Epithelial cell of proximal tubule (primary cell): ENCODE measurements at regions not wholly inside any gene's neighbourhood (a gene's known extent, or its start where the extent isn't known, plus 50 kb on each side); places are given as distances from the start of the nearest gene placed in this dataset.
"Not testable (repeated sequence)": the region's sequence is repeated elsewhere in the genome, so short reads cannot be mapped to it uniquely, and the experiment has no call there.

Experiments
- DNase-seq: peaks from one replicate; pipeline ENCODE4 v3.0.0-alpha.2; 2011; ENCODE audit warnings: low read depth
- H3K4me3 ChIP-seq: 2 replicates; pipeline ENCODE4 v1.5.1; 2011; ENCODE audit warnings: low read depth, mild to moderate bottlenecking, low read length
- CTCF ChIP-seq: conservative IDR thresholded peaks from 2 replicates; pipeline ENCODE4 v1.5.1; 2012; ENCODE audit warnings: low read depth, mild to moderate bottlenecking, low read length

DNA sequence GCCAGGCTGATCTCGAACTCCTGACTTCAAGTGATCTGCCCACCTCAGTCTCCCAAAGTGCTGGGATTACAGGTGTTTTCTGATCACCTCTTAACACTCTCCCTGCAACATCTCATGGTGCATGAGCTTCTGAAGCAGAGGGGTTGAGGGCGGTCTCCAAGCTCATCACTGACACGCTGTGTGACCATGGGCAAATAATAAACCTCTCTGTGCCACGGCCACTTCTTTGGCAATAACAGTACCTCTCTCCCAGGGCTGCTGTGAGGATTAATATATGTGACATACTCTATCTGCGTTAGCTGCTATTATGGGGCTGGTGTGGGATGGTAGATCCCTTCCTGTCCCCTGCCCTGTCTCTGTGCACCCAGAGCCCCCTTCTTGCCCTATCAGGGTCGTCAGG lies 62.9 kb upstream of the LHX5 start:
- no peak overlapping the region for H3K4me3 ChIP-seq
- TF ChIP-seq CTCF: no peak
- no peak for DNase-seq

DNA sequence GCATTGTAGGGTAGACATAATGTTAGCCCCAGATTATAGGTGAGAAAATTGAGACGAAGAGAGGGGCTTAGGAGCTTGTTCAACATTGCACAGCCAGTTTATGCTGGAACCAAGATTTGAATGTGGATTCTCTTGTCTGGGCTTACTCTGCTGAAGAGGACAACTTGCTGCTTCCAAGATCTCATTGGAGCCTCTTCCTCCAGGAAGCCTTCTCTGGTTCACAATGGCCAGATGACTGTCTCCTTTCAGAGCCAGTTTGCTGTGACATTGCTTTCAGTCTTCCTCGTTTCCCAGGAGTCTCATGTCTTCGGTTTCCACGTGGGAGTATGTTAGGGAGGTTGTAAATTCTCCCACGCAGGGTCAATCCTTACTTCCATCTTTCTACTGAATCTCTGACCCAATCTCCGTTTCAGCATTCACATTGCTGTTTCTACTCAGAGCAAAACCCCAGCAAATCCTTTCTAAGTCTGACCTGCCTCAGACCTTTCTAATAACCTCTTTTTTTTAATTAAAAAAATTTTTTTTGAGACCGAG lies 62.2 kb upstream of the LHX5 start:
- no peak overlapping the region for H3K4me3 ChIP-seq
- DNase-seq: no peak
- no peak for TF ChIP-seq CTCF

DNA sequence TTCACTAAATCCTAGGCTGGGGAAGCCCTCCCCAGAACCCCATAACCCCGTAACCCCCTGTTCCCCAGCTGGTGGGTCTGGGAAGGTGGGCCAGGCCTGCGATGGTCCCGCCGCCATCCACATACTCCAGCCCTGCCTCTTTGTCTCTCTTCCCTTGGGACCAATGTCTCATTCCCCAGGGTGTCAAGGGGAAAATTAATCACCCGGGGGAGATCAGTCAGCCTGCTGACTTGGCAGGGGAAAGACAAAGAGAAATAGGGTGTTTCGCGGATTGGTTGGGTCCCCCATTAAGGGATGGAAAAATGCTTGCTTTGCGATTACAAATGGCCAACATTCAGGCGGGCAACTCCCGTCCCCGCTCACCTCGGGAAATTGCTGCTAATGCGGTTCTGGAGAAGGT lies 60.6 kb upstream of the LHX5 start:
- TF ChIP-seq CTCF: no peak
- DNase-seq: no peak
- H3K4me3 ChIP-seq: no peak overlapping the region

DNA sequence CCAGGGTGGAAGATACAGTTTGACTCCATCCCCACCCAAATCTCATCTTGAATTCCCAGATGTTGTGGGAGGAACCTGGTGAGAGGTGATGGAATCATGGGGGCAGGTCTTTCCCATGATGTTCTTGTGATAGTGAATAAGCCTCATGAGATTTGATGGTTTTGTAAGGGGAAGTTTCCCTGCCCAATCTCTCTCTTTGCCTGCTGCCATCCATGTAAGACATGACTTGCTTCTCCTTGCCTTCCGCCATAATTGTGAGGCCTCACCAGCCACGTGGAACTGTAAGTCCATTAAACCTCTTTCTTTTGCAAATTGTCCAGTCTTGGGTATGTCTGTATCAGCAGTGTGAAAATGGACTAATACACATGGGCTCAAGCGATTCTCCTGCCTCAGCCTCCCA lies 59.4 kb upstream of the LHX5 start:
- not testable (repeated sequence) for H3K4me3 ChIP-seq, DNase-seq

GRCh38 chr12:113528606-113529293 lies 57.1 kb upstream of the LHX5 start:
- no peak for TF ChIP-seq CTCF
- no peak overlapping the region for H3K4me3 ChIP-seq
- DNase-seq: no peak

DNA sequence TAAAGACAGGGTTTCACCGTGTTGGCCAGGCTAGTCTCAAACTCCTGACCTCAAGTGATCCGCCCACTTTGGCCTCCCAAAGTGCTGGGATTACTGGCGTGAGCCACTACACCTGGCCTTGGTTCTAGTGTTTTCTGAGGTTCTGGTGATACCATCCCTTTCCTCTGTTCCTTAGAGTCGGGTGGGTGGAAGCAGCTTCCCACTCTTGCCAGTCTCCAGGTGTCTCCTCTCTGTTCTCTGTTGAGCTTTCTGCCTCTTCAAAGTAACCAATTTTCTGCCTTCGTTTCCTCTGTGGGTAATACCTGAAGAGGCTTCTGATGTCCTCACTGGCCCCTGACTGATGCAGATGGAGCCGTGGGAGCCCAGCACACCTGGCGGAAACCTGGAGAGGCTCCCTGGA lies 53.4 kb upstream of the LHX5 start:
- DNase-seq: no peak
- no peak for TF ChIP-seq CTCF
- no peak overlapping the region for H3K4me3 ChIP-seq

- no peak for DNase-seq
- TF ChIP-seq CTCF: no peak
- no peak overlapping the region for H3K4me3 ChIP-seq
Measured at GRCh38 chr12:113524495-113524894, 52.8 kb upstream of the LHX5 start.
